H4 (cell line): ENCODE measurements at regions not wholly inside any gene's neighbourhood (a gene's known extent, or its start where the extent isn't known, plus 50 kb on each side); places are given as distances from the start of the nearest gene placed in this dataset.

Experiments
- DNase-seq: peaks from one replicate; pipeline ENCODE4 v3.0.0-alpha.2; 2015; ENCODE audit warnings: low spot score

DNA sequence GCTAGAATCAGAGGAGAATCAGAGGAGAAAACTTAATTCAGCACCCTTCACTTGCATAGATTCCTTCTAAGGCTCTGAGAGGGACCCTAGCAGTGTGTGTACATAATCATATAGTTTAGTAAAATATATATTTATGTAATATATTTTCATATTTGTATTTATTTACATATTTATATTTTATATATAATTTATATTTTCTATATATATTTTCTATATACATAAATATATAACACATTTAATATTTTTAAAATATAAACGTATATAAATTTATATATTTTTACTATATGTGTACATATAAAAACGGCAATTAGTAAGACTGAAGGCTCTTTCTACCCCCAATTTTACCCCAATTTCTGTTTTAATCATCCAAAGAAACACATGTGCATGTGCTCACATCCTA, 80.3 kb downstream of the NXPE2 start:
- DNase-seq: no peak

DNA sequence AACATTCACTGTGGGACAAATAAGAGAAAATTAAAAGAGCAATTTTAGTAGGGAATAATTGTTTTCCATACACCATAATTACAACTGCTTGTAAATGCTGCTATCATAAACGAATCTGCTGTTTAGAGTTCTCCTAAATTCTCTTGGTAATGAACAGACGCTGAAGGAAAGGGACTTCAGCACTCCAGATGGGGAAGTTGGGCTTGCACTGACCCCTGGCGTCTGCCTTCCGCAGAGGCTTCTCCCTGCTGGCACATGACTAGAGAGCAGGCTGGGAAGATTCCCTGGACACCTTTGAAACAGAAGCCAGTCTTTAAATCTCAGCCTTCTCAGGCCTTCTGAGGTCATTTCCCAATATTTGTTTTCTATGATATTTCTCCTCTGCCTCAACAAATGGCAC, 84.1 kb downstream of the NXPE2 start:
- DNase-seq: peak; percentile 53

DNA sequence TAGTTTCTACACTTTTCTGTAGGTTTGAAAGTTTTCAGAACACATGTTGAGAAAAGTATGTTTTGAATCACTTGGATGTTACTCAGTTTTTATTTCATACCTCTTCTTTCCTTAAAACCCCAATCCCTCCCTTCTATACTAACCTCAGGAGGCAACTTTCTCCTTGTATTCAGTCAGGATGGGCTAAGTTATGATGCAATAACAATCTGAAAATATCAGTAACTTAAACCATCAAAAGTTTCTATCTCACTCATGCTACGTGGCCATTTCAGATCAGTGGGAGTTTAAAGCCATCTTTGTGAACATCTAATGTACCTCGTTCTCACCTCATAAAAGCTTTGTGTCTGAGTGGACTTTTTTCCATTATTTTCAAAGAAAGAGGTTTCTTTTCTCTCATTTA, 86.2 kb downstream of the NXPE2 start:
- no peak for DNase-seq

DNA sequence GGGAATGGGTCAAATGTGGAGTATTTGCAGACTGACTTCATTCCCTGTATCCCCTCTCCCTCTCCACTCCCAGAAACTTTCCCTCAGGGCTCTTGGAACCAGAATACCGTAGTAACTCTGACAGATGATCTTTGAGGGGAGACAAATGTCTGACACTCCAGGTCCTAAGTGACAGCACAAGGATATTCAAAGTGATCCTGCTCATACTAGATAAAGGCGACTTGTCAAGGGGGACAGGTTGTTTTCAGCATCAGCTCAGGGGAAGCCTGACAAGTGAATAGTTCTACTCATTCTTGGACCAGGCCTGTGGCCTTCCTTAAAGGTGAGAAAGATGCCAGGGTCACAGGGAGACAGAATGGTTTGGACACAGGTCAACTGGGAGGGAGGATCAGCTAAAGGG, 92.8 kb downstream of the NXPE2 start:
- DNase-seq: no peak

DNA sequence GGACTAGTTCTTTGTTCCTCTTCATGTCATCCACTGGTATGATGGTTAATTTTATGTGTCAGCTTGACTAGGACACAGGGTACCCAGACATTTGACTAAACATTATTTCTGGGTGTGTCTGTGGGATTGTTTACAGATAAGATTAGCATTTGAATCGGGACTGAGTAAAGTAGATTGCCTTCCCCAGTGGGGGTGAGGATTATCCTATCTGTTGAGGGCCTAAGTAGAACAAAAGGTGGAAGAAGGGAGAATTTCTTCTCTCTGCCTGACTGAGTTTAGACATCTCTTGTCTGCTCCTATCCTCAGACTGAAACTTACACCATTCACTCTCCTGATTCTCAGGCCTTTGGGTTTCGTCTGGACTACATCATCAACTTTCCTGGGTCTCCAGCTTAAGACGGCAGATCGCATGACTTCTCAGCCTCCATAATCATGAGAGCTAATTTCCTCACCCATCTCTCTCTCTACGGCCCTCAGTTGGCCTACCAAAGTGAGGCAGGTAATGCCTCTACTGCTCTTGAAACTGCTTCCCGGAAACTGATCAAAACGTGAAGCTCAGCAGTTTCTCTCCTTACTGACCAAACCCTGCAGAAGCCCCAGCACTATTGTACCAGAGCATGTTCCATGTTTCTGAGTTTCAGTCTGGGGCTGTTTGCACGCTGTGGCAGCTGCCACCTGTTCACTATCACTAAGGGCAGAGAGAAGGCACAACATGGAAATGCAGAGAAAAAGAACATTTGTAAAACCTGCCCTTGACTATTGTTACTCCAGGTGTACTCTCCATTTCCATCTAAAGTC, 95.4 kb downstream of the NXPE2 start:
- DNase-seq: no peak

DNA sequence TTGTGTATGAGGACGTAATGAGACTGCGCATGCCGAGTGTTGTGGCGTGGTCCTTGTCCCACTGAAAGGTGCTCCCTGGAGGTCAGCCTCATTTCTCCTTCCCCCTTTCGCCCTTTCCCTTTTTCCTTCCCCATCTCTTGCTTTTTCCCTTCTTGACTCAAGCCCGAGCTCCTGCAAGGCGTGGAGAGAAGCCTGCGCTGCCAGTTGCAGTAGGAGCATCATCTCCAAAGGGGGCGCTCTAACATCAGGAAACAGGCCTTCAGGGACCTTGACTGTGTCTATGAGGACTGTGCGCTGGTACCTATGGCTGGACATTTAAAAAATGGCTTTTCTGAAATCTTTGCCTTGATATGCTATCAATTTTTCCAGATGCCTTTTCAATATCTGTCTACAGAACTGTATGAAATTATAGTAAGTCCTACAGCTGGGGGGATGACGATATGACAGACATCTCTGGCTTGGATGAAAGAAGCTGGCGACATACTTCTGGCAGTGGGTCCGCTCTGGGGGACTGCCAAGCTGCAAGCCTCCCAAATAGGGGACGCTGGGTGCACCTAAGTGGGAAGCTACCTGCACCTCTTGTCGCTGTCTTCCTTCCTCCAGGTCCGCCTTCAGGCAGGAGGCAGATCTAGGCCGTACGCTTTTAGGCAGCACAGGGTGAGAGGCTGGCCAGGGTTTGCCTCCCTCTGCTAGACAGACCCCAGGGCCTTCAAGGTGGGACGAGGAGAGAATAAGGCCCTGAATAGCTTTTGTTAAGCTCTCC, 96.5 kb downstream of the NXPE2 start:
- DNase-seq: peak; percentile 60

DNA sequence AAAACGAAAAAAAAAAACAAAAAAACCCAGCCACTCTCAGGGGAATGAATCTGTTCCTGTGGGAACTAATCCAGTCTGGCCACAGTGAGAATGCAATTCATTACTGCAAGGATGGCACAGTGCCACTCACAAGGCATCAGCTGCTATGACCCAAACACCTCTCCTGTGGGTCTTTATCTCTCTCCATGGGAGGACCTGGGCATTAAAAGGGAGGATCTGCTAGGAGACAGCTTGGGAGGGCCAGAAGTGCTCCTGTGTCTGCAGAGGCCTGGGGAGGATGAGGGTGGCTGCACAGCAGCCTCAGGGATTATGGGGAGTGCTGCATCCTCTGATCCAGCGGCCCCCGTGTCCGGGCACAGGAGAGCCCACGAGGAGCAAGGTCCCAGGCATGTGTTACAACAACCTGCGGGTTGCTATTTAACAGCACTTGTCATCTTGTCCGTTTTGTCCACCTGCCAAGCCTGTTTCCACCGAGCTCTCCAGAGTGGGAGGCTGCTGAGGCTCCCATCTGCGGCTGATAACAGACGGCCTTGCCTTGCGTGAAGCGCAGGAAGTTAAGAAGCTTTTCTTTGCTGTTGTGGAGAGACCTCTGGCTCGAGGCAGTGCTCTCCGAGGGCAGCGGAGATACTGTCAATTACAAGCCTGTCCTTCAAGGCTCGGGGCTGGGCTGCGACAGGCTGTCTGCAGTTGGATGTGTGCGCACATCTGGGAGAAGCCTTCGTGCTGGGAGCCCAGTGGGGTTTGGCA, 97.7 kb downstream of the NXPE2 start:
- no peak for DNase-seq

DNA sequence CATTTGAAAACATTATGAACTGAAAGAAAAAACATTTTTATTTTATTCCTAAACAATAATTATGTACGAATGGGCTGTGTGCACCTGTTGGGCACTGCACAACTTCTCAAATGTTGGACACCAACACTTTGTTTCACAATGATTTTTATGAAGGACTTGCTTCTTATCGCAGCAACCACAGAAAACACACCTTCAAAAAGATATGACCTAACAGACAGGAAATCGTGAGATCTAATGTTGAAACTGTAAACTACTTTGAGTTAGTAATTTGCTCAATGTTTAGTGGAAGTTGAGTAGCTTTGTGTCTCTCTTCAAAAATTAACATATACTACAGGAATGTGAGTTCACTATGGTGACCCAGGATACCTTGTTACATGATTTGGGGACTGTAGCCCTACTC, 98.6 kb downstream of the NXPE2 start:
- DNase-seq: no peak

DNA sequence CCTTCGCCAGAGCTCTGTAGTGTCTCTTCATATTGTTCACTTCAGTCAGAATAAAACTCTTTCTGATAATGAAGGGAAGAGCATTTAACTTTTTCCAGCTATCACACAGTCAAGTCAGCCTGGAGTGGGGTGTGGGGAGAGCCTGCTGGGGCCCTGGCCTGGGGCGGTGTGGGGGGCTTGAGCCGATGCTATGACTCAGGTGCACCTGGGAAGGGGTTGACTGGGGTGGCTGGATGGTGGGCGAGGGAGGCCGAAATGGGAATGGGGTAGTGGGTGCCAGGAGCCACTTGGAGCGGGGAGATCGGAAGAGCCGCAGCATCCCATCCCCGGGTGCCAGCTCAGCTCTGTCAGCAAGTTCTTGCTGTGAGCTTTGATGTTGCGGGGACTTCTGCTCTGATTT, 100.9 kb downstream of the NXPE2 start:
- DNase-seq: no peak

DNA sequence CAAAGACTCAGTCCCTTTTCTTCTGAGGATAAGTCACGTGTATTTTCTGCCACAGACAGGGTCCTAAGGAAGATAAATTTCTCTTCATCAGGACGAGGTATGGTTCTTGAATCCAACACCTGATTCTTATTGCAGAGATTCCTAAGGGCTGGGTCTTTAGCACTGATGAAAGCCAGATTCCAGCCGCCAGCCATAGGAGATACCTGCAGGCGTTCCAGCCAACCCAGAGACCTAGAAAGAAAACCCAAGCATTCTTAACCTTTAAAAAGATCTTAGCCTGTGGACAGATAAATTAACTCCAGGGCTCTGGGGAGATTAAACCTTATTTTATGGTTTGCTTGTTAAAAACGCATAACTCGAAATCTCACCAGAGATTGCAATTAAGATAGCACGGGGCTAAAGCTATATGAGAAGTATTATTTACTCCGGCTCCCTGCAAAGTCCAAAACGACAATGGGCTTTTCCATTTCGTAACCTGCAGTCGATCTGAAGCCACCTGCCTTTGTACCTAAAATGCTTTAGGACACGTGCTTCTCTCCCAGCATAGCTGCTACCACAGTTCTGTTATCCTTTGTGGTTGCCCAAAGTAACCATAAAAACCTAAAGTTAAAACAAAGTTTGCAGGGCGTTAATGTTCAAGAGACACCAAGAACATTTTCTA, 104.5 kb downstream of the NXPE2 start:
- DNase-seq: no peak

DNA sequence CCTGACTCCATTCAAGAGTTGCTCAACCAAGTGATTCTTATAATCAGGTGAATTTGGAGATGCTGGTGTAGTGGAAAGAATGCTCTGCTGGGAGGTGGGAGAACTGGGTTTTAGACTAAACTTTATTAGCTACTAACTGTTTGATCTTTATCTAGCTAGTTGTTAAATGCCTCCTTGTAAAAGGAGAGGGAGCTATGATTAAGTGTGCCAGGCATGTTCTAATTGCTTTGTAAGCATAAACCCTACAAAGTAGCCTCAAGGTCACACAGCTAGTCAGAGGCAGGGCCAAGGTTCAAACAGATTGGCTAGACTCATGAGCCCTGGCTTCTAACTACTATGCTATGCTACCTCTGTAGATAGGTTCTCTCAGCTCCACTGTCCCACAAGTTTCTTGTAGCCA, 105.5 kb downstream of the NXPE2 start:
- DNase-seq: no peak

DNA sequence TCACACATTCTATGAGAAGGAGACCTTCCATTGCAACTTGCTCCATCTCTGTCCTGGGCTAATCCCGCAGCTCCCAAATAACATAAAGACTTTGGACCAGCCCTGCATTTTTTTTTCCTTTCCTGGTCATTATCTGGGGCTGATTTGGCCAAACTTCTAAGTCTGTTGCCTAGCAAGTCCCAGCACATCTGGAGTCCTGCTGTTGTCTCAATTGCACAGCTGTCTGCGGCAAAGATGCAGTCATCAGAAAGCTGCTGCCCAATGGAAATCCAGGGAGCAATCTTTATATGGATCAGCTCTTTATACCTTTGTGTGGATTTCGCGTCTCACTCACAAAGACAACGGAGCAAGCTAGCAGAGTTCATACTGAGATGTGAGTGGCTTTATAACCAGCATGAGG, 105.9 kb downstream of the NXPE2 start:
- no peak for DNase-seq

DNA sequence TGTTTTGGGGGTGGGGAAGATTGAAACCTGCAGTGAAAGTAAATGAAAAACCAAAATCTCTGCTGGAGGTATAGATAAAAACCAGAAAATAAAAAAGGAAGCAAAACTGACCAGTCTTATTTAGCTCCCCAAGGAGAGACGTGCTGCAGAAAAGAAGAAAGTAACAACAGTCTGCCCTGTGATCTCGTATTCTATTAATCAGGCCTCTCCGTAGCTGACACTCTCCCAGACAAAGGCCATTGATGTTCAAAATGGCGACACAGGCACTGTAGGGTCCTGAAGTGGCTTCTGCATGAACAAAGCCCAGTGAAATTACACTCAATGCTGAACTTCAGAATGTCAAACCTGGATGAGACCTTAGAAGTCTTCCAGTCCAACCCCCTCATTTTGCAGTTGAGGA, 106.6 kb downstream of the NXPE2 start:
- DNase-seq: no peak

DNA sequence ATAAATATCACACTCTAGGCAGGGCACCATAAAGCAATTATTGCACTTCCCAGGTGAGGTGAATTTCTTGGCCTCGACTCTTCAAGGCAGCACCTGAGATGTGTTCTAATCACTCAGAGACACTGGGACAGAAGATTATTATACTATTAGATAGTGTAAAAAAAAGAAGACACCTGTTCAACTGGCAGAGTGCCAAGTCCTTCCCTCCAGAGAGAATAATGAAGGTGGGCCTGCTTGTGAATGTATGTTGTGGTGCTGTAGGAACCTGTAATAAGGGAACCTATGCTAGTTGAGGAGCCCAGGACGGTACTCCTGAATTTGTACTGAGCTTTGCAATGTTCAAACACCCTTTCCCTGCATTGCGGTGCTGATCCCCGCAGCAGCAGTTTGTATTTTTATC, 107.5 kb downstream of the NXPE2 start:
- DNase-seq: no peak

DNA sequence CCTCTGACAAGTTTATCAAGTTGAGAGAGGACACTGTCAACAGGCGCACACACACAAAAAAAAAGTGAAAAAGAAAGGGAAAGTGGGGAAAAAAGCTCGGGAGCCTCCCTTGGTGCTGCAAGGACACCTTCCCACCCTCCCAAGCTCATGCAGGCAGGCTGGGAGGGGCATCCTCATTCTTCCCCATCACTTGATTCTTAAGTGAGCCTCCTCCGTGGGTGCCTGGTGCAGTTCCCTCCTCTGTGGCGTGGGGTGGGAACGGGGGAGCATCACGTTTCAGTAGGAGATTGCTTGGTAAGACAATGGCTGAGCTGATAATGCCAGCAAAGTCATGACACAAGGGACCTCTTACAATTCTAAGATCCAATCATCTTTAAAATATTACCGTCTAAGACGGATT, 108.8 kb downstream of the NXPE2 start:
- no peak for DNase-seq

DNA sequence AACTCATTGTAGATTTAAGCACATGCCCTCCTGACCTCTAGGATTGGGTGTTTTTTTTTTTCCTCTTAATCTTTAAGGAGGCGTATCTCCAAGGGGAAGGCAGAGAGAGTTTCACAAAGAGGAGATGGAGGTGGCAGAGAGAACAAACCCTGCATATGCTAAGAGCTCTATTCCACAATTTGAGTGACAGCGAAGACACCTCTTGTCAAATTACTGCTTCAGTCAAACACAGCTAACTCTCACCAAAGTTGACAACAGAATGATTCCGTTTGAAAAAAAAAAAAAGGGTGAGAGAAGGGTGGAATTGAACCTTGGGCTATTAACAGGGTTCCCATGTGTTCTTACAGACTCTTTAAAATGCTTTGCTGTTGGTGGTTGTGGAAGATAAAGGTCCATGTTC, 112.6 kb downstream of the NXPE2 start:
- no peak for DNase-seq

DNA sequence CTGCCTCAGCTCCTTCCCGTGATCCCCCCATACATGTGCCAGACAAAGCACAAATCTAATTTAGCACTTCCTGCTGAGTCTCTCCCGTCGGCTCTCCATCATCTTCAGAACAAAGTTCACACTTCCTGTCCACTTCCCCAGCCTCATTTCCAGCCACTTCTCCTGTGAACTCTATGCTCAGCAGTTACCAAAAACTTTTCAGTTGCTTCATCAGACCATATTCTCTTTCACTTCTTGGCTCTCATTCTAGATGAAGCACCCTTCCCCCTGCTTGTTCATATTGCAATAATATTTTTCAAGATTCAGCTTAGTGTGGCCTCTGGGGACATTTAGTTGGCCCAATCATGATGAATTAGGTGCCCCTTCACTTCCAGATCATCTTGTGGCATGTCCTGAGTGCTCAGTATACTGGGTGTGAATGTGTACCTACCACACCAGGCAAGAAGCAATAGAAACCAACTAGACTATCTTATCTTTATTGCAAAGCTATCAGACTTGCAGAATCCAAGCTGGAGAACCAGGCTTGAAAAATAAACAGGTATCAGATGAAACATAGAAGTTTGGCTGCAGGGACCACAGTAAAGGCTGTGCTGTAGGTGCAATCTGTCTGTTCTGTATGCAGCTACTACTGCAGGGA, 115.8 kb downstream of the NXPE2 start:
- no peak for DNase-seq

DNA sequence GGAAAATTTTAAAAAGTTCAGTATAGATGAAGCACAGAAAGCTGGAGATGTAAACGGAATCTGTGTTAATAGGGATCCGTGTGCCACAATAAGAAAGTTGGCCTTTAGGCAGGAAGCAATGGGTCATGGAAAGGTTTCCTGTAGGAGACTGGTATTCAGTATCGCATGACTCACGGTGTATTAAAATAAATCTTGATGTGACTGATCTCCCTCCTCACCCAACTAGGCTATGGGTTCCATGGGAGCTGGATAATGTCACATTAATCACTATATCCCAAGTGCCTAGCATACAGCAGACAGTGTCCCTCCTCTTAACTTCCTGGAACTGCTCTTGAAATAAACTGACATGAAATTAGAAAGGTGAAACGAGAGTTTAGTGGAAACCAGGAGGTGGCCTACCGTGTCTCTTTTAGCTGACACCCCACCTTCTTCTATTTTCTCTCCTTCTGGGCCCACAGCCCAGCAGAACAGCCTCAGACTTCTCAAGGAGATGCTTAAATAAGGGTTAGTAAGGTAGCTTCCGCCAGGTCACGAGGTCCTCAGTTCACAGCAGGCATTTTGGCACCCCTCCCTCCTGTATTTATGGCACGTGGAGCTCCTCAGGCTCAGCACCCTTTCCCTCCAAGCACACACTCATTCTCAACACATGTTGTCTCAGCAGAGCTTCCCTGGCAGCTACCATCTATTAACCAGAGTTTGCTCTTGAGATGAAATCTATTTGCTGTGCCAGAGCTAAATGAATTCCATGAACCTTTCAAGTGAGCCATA, 118.8 kb downstream of the NXPE2 start:
- peak; percentile 64 for DNase-seq

DNA sequence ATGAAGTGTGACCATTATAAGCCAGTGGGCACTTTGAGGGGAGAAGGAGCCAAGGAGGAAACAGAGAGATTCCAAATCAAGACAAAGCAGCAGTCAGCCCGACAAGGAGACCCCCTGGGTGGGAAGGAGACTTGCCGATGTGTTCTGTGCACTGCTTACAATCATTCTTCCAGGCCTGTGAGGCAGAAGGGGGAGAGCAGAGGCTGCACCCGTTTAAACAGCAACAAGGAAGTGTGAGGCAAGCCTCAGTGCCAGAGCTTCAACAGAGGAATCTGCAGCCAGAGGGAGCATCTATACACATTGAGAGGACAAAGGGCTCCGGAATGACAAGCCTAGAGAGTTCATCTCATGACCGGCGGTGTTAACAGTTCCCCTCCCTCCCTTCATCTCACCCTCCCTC, 121.1 kb downstream of the NXPE2 start:
- DNase-seq: no peak

DNA sequence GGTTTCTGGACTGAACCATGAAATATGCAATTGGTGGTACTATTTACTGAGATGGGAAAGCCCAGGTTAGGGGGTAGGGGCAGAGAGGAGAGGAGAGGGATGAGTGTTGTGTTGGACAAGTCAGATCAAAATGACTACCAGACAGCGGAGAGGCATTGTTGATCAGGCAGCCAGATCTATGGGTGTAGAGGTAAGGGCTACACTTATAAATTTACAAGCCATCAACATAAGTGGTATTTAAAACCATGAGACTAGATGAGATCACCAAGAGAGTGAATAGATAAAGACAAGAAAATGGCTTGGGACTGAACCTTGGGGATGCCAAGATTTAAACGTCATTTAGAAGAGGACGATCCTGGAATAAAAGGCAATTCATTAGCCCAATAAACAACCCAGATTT, 123.4 kb downstream of the NXPE2 start:
- DNase-seq: no peak

DNA sequence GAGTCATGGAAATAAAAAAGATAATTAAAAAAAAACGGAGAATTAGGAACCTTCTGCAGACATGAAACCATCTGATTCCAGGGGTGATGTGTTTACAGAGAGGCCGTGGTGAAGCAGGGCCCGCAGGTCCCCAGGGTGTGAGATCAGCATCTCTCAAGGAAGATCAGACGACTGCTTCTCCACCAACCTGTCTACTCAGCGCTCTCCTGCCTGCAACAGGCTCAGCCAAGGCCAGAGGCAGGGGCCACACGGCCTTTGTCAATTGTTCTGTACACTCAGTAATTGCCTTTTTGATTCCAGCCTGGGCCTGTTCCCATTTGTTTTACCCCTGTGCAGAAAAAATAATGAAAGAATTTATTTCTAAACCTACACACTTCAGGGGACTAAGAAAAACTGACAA, 124.6 kb downstream of the NXPE2 start:
- DNase-seq: no peak
